Endodermal cell (in vitro differentiated cells): ENCODE measurements at regions not wholly inside any gene's neighbourhood (a gene's known extent, or its start where the extent isn't known, plus 50 kb on each side); places are given as distances from the start of the nearest gene placed in this dataset.

ENCODE experiments used
- DNase-seq: peaks from one replicate; pipeline ENCODE4 v3.0.0-alpha.2; 2017
- H3K27ac ChIP-seq: 2 replicates; pipeline ENCODE4 v1.5.1; 2013; ENCODE audit warnings: mild to moderate bottlenecking, low read depth, low read length, moderate library complexity
- H3K27me3 ChIP-seq: 2 replicates; pipeline ENCODE4 v1.6.1; 2013; ENCODE audit warnings: mild to moderate bottlenecking, low read length, moderate library complexity; ENCODE audit not compliant: insufficient read depth, control insufficient read depth, poor library complexity, severe bottlenecking
- H3K36me3 ChIP-seq: 2 replicates; pipeline ENCODE4 v1.7.0; 2013; ENCODE audit warnings: mild to moderate bottlenecking, low read length, moderate library complexity; ENCODE audit not compliant: control insufficient read depth, insufficient read depth
- H3K4me1 ChIP-seq: one replicate; pipeline ENCODE4 v1.7.0; 2013; ENCODE audit warnings: low read length; ENCODE audit not compliant: control insufficient read depth, insufficient read depth
- H3K4me3 ChIP-seq: 2 replicates; pipeline ENCODE4 v1.5.1; 2013; ENCODE audit warnings: mild to moderate bottlenecking, low read length, moderate library complexity
- H3K9ac ChIP-seq: 2 replicates; pipeline ENCODE4 v1.6.1; 2013; ENCODE audit warnings: mild to moderate bottlenecking, low read length, moderate library complexity; ENCODE audit not compliant: poor library complexity, severe bottlenecking; ENCODE audit errors: extremely low read depth
- H3K9me3 ChIP-seq: 2 replicates; pipeline ENCODE4 v1.6.1; 2013; ENCODE audit warnings: mild to moderate bottlenecking, low read length, moderate library complexity; ENCODE audit not compliant: control insufficient read depth
- H3K27ac Mint-ChIP-seq: 2 replicates; pipeline ENCODE4 v1.8.0; 2020; ENCODE audit warnings: mixed read lengths
- H3K27me3 Mint-ChIP-seq: 2 replicates; pipeline ENCODE4 v1.8.0; 2021; ENCODE audit warnings: mild to moderate bottlenecking, mixed read lengths; ENCODE audit not compliant: insufficient read depth
- H3K36me3 Mint-ChIP-seq: 2 replicates; pipeline ENCODE4 v1.8.0; 2020; ENCODE audit warnings: low read depth, mixed read lengths
- H3K4me1 Mint-ChIP-seq: 2 replicates; pipeline ENCODE4 v1.8.0; 2020; ENCODE audit warnings: mixed read lengths
- H3K4me3 Mint-ChIP-seq: 2 replicates; pipeline ENCODE4 v1.8.0; 2020; ENCODE audit warnings: mild to moderate bottlenecking, moderate library complexity, mixed read lengths
- H3K9me3 Mint-ChIP-seq: 2 replicates; pipeline ENCODE4 v1.8.0; 2020; ENCODE audit warnings: mild to moderate bottlenecking, mixed read lengths
- CTCF ChIP-seq: fragments of 200-600 bp; sonication (generic); conservative IDR thresholded peaks from 2 replicates; pipeline ENCODE4 v1.5.0; 2021; ENCODE audit warnings: antibody characterized with exemption, mild to moderate bottlenecking
- WGBS, 2 experiments: methylation state at CpG; one replicate each; pipeline versions ENCODE4 v1.1.5 to v1.1.7; 2013; ENCODE audit warnings: missing lambda C conversion rate in 2 of 2, mixed read lengths in 1 of 2; ENCODE audit not compliant: insufficient coverage in 1 of 2, insufficient read length in 1 of 2; 5-methylcytosine and 5-hydroxymethylcytosine counted together

DNA sequence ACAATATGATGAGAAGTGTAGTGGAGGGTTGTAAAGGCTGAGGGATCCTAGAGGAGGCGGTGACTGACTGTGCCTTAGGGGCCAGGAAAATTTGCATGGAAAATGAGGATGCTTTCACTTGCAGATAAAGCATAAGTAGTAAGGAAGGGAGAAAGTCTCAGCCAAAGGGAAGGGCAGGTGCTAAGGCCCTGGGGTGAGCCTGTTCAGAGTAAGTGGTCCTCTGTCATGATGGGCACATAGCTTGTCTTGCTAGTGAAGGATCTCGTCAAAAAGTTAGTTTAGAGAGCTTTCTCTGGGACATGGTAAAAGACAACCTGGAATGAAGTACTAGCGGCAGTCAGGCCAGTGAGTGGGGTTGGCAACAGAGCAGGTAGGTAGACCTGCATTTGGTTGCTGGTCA lies 75.4 kb upstream of the CPLX2 start:
- H3K27me3 Mint-ChIP-seq, result peaks cover 50% of the 10 kb centered on the region
- Histone ChIP-seq H3K9ac (no peak overlapping the region), H3K4me1 (no peaks in the 10 kb centered on the region), H3K27me3 (peaks cover 49% of the 10 kb centered on the region), H3K27ac (no peak overlapping the region), H3K4me3 (peak overlapping the region; percentile 71), H3K9me3 (no peaks in the 10 kb centered on the region), H3K36me3 (no peaks in the 10 kb centered on the region)
- H3K27ac Mint-ChIP-seq, result no peak overlapping the region
- WGBS, 2 experiments, result 72 to 77% methylated on average over 3 of the region's 3 CpGs
- no peaks in the 10 kb centered on the region for H3K9me3 Mint-ChIP-seq
- no peak for TF ChIP-seq CTCF
- H3K4me3 Mint-ChIP-seq, result peak overlapping the region; percentile 60
- no peak for DNase-seq
- peaks cover 8% of the 10 kb centered on the region for H3K4me1 Mint-ChIP-seq
- no peaks in the 10 kb centered on the region for H3K36me3 Mint-ChIP-seq

DNA sequence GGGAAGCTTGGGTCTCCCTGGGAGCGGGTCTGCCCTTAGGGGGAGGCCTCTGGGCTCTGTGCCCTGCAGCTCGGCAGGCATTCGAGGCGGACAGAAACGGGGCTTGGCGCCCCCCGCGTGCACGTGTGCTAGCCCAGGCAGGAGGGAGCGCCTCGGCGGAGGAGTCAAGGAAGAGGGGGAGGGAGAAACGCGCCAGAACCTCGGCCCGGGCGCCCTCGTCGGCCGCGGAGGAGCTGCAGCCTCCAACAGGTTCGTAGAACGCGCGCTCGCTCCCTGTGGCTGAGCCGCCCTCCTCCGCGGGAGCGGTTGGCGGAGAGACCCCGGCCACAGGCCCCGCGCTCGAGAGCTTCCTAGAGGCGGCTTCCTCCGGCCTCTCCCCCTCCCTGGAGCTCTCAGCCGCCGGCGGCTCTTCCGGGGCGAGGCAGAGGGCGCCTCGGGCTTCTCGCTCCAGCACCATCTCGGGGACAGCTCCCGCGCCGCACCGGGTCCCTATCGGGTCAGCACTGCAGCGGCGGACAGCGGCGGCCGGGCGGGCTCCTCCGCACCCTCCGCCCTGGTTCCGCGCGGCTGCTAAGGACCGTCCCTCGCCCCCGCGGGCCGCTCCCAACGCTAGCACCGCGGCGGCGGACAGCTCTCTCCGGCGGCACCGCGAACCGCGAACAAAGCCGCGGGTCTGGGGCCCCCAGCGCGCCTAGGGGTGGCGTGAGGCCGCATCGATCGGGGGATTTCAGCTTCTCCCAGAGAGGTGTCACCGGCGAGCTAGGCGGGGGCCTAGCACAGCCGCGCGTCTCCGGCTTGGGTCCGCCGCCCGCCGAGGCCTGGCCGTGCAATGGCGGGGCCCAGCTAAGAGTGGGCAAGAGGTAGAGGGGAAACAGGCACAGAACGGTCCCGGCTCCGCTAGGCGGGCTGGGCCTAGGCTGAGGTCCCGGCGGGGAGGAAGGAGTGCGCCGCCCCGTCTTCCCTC lies 74.6 kb upstream of the CPLX2 start:
- Mint-ChIP-seq H3K27ac (no peak overlapping the region), H3K36me3 (no peaks in the 10 kb centered on the region), H3K4me3 (peak overlapping the region; percentile 60), H3K4me1 (peaks cover 8% of the 10 kb centered on the region), H3K27me3 (peaks cover 49% of the 10 kb centered on the region), H3K9me3 (no peaks in the 10 kb centered on the region)
- Histone ChIP-seq H3K4me1 (no peaks in the 10 kb centered on the region), H3K4me3 (peak overlapping the region; percentile 71), H3K36me3 (no peaks in the 10 kb centered on the region), H3K9me3 (no peaks in the 10 kb centered on the region), H3K27me3 (peaks cover 49% of the 10 kb centered on the region), H3K9ac (no peak overlapping the region), H3K27ac (peak overlapping the region; percentile 73)
- peak; percentile 97 for DNase-seq
- no peak for TF ChIP-seq CTCF
- whole genome bisulfite sequencing, 2 experiments, result 0% methylated on average over 27 to 106 of the region's 108 CpGs

DNA sequence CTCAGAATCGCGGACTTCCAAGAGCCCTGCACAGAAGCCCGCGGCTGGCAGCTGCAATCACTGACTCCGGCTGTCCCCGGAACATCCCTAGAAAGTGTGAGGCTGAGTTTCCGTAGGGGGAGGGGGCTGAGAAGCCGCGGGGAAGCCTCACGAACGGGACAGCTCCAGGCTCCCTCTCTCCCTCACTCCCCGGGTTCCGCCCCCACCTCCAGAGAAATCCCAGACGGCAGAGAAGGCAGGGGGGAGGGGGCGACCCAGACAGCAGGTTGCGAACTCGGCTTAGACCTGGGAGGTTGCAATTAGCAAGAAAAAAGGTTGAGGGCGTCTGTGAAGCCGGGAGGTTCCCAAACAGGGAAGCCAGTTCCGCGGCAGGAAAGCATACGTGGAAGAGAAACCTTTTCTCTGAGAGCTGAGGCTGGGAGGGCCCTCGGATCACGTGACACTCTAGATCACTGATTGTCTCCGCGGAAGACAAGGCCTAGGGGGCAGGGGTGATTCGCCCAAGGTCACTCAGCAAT lies 73.8 kb upstream of the CPLX2 start:
- H3K27ac ChIP-seq, result peak overlapping the region; percentile 73
- peak; percentile 82 for DNase-seq
- H3K4me3 Mint-ChIP-seq, result peak overlapping the region; percentile 60
- no peaks in the 10 kb centered on the region for H3K36me3 ChIP-seq
- peak overlapping the region; percentile 61 for H3K27ac Mint-ChIP-seq
- no peaks in the 10 kb centered on the region for H3K9me3 ChIP-seq
- peaks cover 45% of the 10 kb centered on the region for H3K27me3 Mint-ChIP-seq
- H3K4me3 ChIP-seq, result peak overlapping the region; percentile 71
- WGBS, 2 experiments, result 0 to 1% methylated on average over 8 to 27 of the region's 27 CpGs
- peaks cover 48% of the 10 kb centered on the region for H3K27me3 ChIP-seq
- no peaks in the 10 kb centered on the region for H3K9me3 Mint-ChIP-seq
- no peak overlapping the region for H3K9ac ChIP-seq
- H3K4me1 Mint-ChIP-seq, result peaks cover 8% of the 10 kb centered on the region
- H3K36me3 Mint-ChIP-seq, result no peaks in the 10 kb centered on the region
- no peaks in the 10 kb centered on the region for H3K4me1 ChIP-seq
- TF ChIP-seq CTCF, result no peak
